Neuronal stem cell (in vitro differentiated cells): ENCODE measurements at regions not wholly inside any gene's neighbourhood (a gene's known extent, or its start where the extent isn't known, plus 50 kb on each side); places are given as distances from the start of the nearest gene placed in this dataset.

ENCODE experiments used
- DNase-seq: peaks from one replicate; pipeline ENCODE4 v3.0.0-alpha.2; 2013; ENCODE audit warnings: low spot score
- H2AFZ ChIP-seq: one replicate; pipeline ENCODE4 v1.6.1; 2013; ENCODE audit warnings: mild to moderate bottlenecking, low read length, inconsistent platforms
- H2AK5ac ChIP-seq: 2 replicates; pipeline ENCODE4 v1.6.1; 2013; ENCODE audit warnings: low read depth, mild to moderate bottlenecking, inconsistent platforms, low read length, moderate library complexity, mixed read lengths
- H2BK120ac ChIP-seq: 2 replicates; pipeline ENCODE4 v1.6.1; 2013; ENCODE audit warnings: low read depth, mild to moderate bottlenecking, inconsistent platforms, low read length, moderate library complexity, mixed read lengths
- H2BK12ac ChIP-seq: one replicate; pipeline ENCODE4 v1.6.1; 2013; ENCODE audit warnings: low read length, inconsistent platforms
- H2BK15ac ChIP-seq: 2 replicates; pipeline ENCODE4 v1.6.1; 2013; ENCODE audit warnings: mild to moderate bottlenecking, low read length, inconsistent platforms, mixed read lengths
- H2BK5ac ChIP-seq: one replicate; pipeline ENCODE4 v1.6.1; 2013; ENCODE audit warnings: inconsistent platforms, mild to moderate bottlenecking, low read length, moderate library complexity
- H3K14ac ChIP-seq: one replicate; pipeline ENCODE4 v1.6.1; 2013; ENCODE audit warnings: low read length, inconsistent platforms
- H3K18ac ChIP-seq: 2 replicates; pipeline ENCODE4 v1.6.1; 2013; ENCODE audit warnings: low read length, inconsistent platforms
- H3K23ac ChIP-seq: 2 replicates; pipeline ENCODE4 v1.6.1; 2013; ENCODE audit warnings: low read depth, mild to moderate bottlenecking, mixed read lengths, low read length, inconsistent platforms; ENCODE audit not compliant: poor library complexity
- H3K27ac ChIP-seq: replicated peaks from 3 replicates; pipeline ENCODE4 v1.5.1; 2013; ENCODE audit warnings: low read length, inconsistent platforms
- H3K27me3 ChIP-seq, 3 experiments: 2 replicates each; pipeline ENCODE4 v1.6.1; 2013; ENCODE audit warnings: low read length in 3 of 3, mild to moderate bottlenecking in 2 of 3, inconsistent platforms in 1 of 3, low read depth in 1 of 3, mixed read lengths in 1 of 3, moderate library complexity in 1 of 3; ENCODE audit not compliant: control insufficient read depth in 3 of 3, insufficient read depth in 3 of 3
- H3K36me3 ChIP-seq, 2 donors: replicated peaks in 1 of 2; 2 replicates each; pipeline ENCODE4 v1.6.1; 2013; ENCODE audit warnings: low read length in 2 of 2; ENCODE audit not compliant: control insufficient read depth in 2 of 2, insufficient read depth in 2 of 2
- H3K4ac ChIP-seq: 2 replicates; pipeline ENCODE4 v1.6.1; 2013; ENCODE audit warnings: inconsistent platforms, mild to moderate bottlenecking, low read length, moderate library complexity
- H3K4me1 ChIP-seq, 2 donors: 1 replicate in 1 of 2; 2 replicates in 1 of 2; pipeline ENCODE4 v1.6.1; 2013; ENCODE audit warnings: low read length in 2 of 2, low read depth in 1 of 2; ENCODE audit not compliant: control insufficient read depth in 2 of 2, insufficient read depth in 1 of 2
- H3K4me2 ChIP-seq: one replicate; pipeline ENCODE4 v1.6.1; 2013; ENCODE audit warnings: mild to moderate bottlenecking, low read length, inconsistent platforms; ENCODE audit not compliant: insufficient read depth, poor library complexity, severe bottlenecking
- H3K4me3 ChIP-seq, 2 donors: 2 replicates each; pipeline ENCODE4 v1.5.1; 2013; ENCODE audit warnings: low read length in 2 of 2, mild to moderate bottlenecking in 2 of 2, inconsistent platforms in 1 of 2, moderate library complexity in 1 of 2
- H3K79me1 ChIP-seq: one replicate; pipeline ENCODE4 v1.6.1; 2013; ENCODE audit warnings: low read depth, mild to moderate bottlenecking, inconsistent platforms, low read length, moderate library complexity
- H3K9ac ChIP-seq: one replicate; pipeline ENCODE4 v1.6.1; 2013; ENCODE audit warnings: mild to moderate bottlenecking, low read depth, low read length, inconsistent platforms; ENCODE audit not compliant: poor library complexity
- H3K9me3 ChIP-seq, 2 donors: replicated peaks in 1 of 2; 2 replicates each; pipeline versions ENCODE3 to v1.6.1; 2013; ENCODE audit warnings: low read length in 2 of 2, mild to moderate bottlenecking in 2 of 2, inconsistent platforms in 1 of 2, low read depth in 1 of 2, mixed read lengths in 1 of 2, moderate library complexity in 1 of 2; ENCODE audit not compliant: control insufficient read depth in 2 of 2, insufficient read depth in 1 of 2
- H4K8ac ChIP-seq: one replicate; pipeline ENCODE4 v1.6.1; 2013; ENCODE audit warnings: low read depth, mild to moderate bottlenecking, inconsistent platforms, low read length, moderate library complexity
- H4K91ac ChIP-seq: one replicate; pipeline ENCODE4 v1.6.1; 2013; ENCODE audit warnings: low read length, low read depth, mild to moderate bottlenecking, inconsistent platforms; ENCODE audit not compliant: poor library complexity
- WGBS, 2 donors: extraction: QIAGEN DNeasy Blood & Tissue Kit; methylation state at CpG; one replicate each; pipeline ENCODE4 v1.1.7; 2013; ENCODE audit warnings: missing lambda C conversion rate in 2 of 2, mixed read lengths in 1 of 2; ENCODE audit not compliant: insufficient read length in 2 of 2, insufficient replicate concordance in 1 of 2; ENCODE audit errors: extremely low coverage in 2 of 2; 5-methylcytosine and 5-hydroxymethylcytosine counted together

GRCh38 chr5:115414406-115415142 lies 118.1 kb upstream of the CCDC112 start:
- Histone ChIP-seq H3K9me3 (no peaks in the 10 kb centered on the region), H2BK12ac (no peak overlapping the region), H3K27ac (no peak overlapping the region), H3K36me3 (no peaks in the 10 kb centered on the region), H3K79me1 (no peaks in the 10 kb centered on the region), H2BK120ac (no peak overlapping the region), H2AFZ (peak overlapping the region; percentile 15), H3K9ac (peak overlapping the region; percentile 47), H3K4me3 (no peak overlapping the region), H3K4me2 (no peak overlapping the region), H3K4ac (no peak overlapping the region), H3K27me3 (no peaks in the 10 kb centered on the region), H3K14ac (no peak overlapping the region), H3K23ac (no peak overlapping the region), H2BK15ac (no peak overlapping the region), H3K18ac (no peak overlapping the region), H2BK5ac (no peak overlapping the region), H3K4me1 (peaks cover 10 to 17% of the 10 kb centered on the region in 2 donors), H4K8ac (no peak overlapping the region), H4K91ac (no peak overlapping the region), H2AK5ac (no peak overlapping the region)
- WGBS, 2 donors: no CpG with 5 or more reads among the region's 5 CpGs
- DNase-seq: no peak

- no CpG with 5 or more reads among the region's 1 CpG for WGBS, 2 donors
- no peak overlapping the region for H2BK120ac ChIP-seq
- no peak overlapping the region for H2BK15ac ChIP-seq
- H3K4me1 ChIP-seq: peaks cover 10 to 17% of the 10 kb centered on the region in 2 donors
- H3K9me3 ChIP-seq: no peaks in the 10 kb centered on the region
- H3K4ac ChIP-seq: no peak overlapping the region
- H2BK12ac ChIP-seq: no peak overlapping the region
- no peaks in the 10 kb centered on the region for H3K27me3 ChIP-seq
- no peak overlapping the region for H2BK5ac ChIP-seq
- H3K4me2 ChIP-seq: no peak overlapping the region
- H4K91ac ChIP-seq: no peak overlapping the region
- no peak overlapping the region for H3K18ac ChIP-seq
- H3K23ac ChIP-seq: no peak overlapping the region
- no peak overlapping the region for H3K27ac ChIP-seq
- H2AK5ac ChIP-seq: no peak overlapping the region
- no peak overlapping the region for H2AFZ ChIP-seq
- no peaks in the 10 kb centered on the region for H3K36me3 ChIP-seq
- no peak for DNase-seq
- no peak overlapping the region for H3K9ac ChIP-seq
- H4K8ac ChIP-seq: no peak overlapping the region
- no peak overlapping the region for H3K4me3 ChIP-seq
- no peaks in the 10 kb centered on the region for H3K79me1 ChIP-seq
- no peak overlapping the region for H3K14ac ChIP-seq
These were observed 117.2 kb upstream of the CCDC112 start for GRCh38 chr5:115413651-115414050.

GRCh38 chr5:115409094-115409493 lies 112.6 kb upstream of the CCDC112 start:
- H4K8ac ChIP-seq: no peak overlapping the region
- no peak overlapping the region for H3K14ac ChIP-seq
- no peak overlapping the region for H2BK15ac ChIP-seq
- no peaks in the 10 kb centered on the region for H3K9me3 ChIP-seq
- no peak overlapping the region for H3K18ac ChIP-seq
- no peaks in the 10 kb centered on the region for H3K27me3 ChIP-seq
- H3K23ac ChIP-seq: no peak overlapping the region
- peaks cover 0 to 5% of the 10 kb centered on the region in 2 donors for H3K4me1 ChIP-seq
- H2AK5ac ChIP-seq: no peak overlapping the region
- H2BK120ac ChIP-seq: no peak overlapping the region
- H4K91ac ChIP-seq: no peak overlapping the region
- no peaks in the 10 kb centered on the region for H3K79me1 ChIP-seq
- DNase-seq: no peak
- no peak overlapping the region for H3K4ac ChIP-seq
- H2BK5ac ChIP-seq: no peak overlapping the region
- H3K4me3 ChIP-seq: no peak overlapping the region
- no peak overlapping the region for H2BK12ac ChIP-seq
- no CpG with 5 or more reads among the region's 2 CpGs for WGBS, 2 donors
- H3K9ac ChIP-seq: no peak overlapping the region
- H2AFZ ChIP-seq: no peak overlapping the region
- H3K4me2 ChIP-seq: no peak overlapping the region
- H3K36me3 ChIP-seq: no peaks in the 10 kb centered on the region
- H3K27ac ChIP-seq: no peak overlapping the region

DNA sequence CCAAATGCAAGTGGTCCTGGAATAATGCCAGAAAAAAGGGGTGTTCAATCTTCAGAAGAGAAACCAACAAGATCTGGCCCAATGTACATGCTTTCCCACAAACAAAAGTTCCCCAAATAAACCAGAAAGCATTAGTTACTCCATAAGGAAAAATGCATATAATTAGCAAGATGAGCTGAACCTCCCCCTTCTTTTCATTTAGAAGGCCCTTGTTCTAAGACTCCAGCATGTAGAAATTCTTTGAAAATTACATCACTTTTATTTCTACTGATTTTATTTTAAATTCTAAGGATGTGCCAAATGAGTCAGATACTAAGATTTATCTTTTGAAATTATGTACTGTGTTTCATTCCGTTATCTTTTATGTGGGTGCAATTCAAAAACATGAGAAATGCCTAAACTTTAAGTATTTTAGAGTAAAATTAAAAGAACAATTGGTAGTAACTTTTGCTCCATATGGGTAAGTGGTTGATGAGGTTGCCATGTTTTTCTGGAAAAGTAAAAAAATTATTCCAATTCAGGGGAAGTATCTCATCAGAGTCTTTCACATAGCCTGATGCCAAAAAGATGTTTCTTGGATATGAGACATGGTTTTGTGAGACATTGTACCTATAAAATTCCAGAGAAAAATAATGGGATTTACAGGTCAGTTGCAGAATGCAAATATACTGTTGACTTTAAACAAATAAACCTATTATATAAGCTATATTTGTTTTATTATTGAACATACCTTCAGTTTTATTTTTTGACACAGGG lies 106.5 kb upstream of the CCDC112 start:
- WGBS, 2 donors: no CpG with 5 or more reads among the region's 1 CpG
- Histone ChIP-seq H2BK120ac (no peak overlapping the region), H3K79me1 (no peaks in the 10 kb centered on the region), H4K8ac (no peak overlapping the region), H3K18ac (no peak overlapping the region), H2AK5ac (no peak overlapping the region), H3K4me1 (no peaks in the 10 kb centered on the region), H3K4ac (no peak overlapping the region), H2BK5ac (no peak overlapping the region), H3K14ac (no peak overlapping the region), H3K23ac (no peak overlapping the region), H3K4me2 (no peak overlapping the region), H3K27ac (no peak overlapping the region), H3K27me3 (no peaks in the 10 kb centered on the region), H4K91ac (no peak overlapping the region), H3K36me3 (no peaks in the 10 kb centered on the region), H2BK12ac (no peak overlapping the region), H3K4me3 (no peak overlapping the region), H3K9ac (no peak overlapping the region), H3K9me3 (no peaks in the 10 kb centered on the region), H2AFZ (no peak overlapping the region), H2BK15ac (no peak overlapping the region)
- no peak for DNase-seq
